Trophoblast cell (in vitro differentiated cells and primary cell): ENCODE measurements at regions not wholly inside any gene's neighbourhood (a gene's known extent, or its start where the extent isn't known, plus 50 kb on each side); places are given as distances from the start of the nearest gene placed in this dataset.

Experiments used
- DNase-seq, 2 donors: peaks; one replicate each; pipeline ENCODE4 v3.0.0-alpha.2; 2016
- H2AFZ ChIP-seq: 2 replicates; pipeline ENCODE4 v1.6.1; 2013; ENCODE audit warnings: low read length, moderate library complexity, mild to moderate bottlenecking; ENCODE audit not compliant: insufficient read depth, poor library complexity
- H2AK5ac ChIP-seq: 2 replicates; pipeline ENCODE4 v1.6.1; 2013; ENCODE audit warnings: mild to moderate bottlenecking, low read length
- H2BK120ac ChIP-seq: 2 replicates; pipeline ENCODE4 v1.6.1; 2013; ENCODE audit warnings: low read length, mild to moderate bottlenecking, moderate library complexity; ENCODE audit not compliant: insufficient read depth, poor library complexity
- H2BK12ac ChIP-seq: 2 replicates; pipeline ENCODE4 v1.6.1; 2013; ENCODE audit warnings: mild to moderate bottlenecking, low read length, moderate library complexity
- H2BK5ac ChIP-seq: 2 replicates; pipeline ENCODE4 v1.6.1; 2013; ENCODE audit warnings: low read length, low read depth, moderate library complexity, mild to moderate bottlenecking; ENCODE audit not compliant: poor library complexity
- H3K14ac ChIP-seq: 2 replicates; pipeline ENCODE4 v1.6.1; 2013; ENCODE audit warnings: mild to moderate bottlenecking, low read length
- H3K18ac ChIP-seq: 2 replicates; pipeline ENCODE4 v1.6.1; 2013; ENCODE audit warnings: mild to moderate bottlenecking, low read length
- H3K23ac ChIP-seq: 2 replicates; pipeline ENCODE4 v1.6.1; 2013; ENCODE audit warnings: low read length
- H3K27ac ChIP-seq: 2 replicates; pipeline ENCODE4 v1.5.1; 2013; ENCODE audit warnings: low read depth, mild to moderate bottlenecking, inconsistent platforms, low read length, moderate library complexity
- H3K27me3 ChIP-seq: 2 replicates; pipeline ENCODE4 v1.6.1; 2013; ENCODE audit warnings: inconsistent platforms, mild to moderate bottlenecking, low read length, moderate library complexity; ENCODE audit not compliant: insufficient read depth
- H3K36me3 ChIP-seq, 2 experiments: 1 replicate in 1 of 2; 2 replicates in 1 of 2; pipeline ENCODE4 v1.6.1; 2013; ENCODE audit warnings: low read length in 2 of 2, mild to moderate bottlenecking in 2 of 2, moderate library complexity in 1 of 2; ENCODE audit not compliant: insufficient read depth in 2 of 2, control insufficient read depth in 1 of 2
- H3K4ac ChIP-seq: 2 replicates; pipeline ENCODE4 v1.6.1; 2013; ENCODE audit warnings: low read depth, mild to moderate bottlenecking, low read length, moderate library complexity
- H3K4me1 ChIP-seq, 2 experiments: 1 replicate in 1 of 2; 2 replicates in 1 of 2; pipeline ENCODE4 v1.6.1; 2013; ENCODE audit warnings: low read length in 2 of 2, mild to moderate bottlenecking in 2 of 2, moderate library complexity in 1 of 2; ENCODE audit not compliant: insufficient read depth in 2 of 2, control insufficient read depth in 1 of 2
- H3K4me2 ChIP-seq: 2 replicates; pipeline ENCODE4 v1.6.1; 2013; ENCODE audit warnings: inconsistent platforms, mild to moderate bottlenecking, low read length, moderate library complexity
- H3K4me3 ChIP-seq: 2 replicates; pipeline ENCODE4 v1.5.1; 2013; ENCODE audit warnings: mild to moderate bottlenecking, low read depth, low read length, inconsistent platforms
- H3K79me1 ChIP-seq: one replicate; pipeline ENCODE4 v1.6.1; 2013; ENCODE audit warnings: low read length
- H3K79me2 ChIP-seq: 2 replicates; pipeline ENCODE4 v1.6.1; 2013; ENCODE audit warnings: low read length, mild to moderate bottlenecking; ENCODE audit not compliant: control insufficient read depth, insufficient read depth, poor library complexity
- H3K9ac ChIP-seq: 2 replicates; pipeline ENCODE4 v1.6.1; 2013; ENCODE audit warnings: mild to moderate bottlenecking, low read length
- H3K9me3 ChIP-seq: 2 replicates; pipeline ENCODE4 v1.6.1; 2013; ENCODE audit warnings: low read depth, mild to moderate bottlenecking, control low read depth, inconsistent platforms, low read length; ENCODE audit not compliant: insufficient read depth
- H4K12ac ChIP-seq: 2 replicates; pipeline ENCODE4 v1.6.1; 2013; ENCODE audit warnings: low read depth, mild to moderate bottlenecking, low read length, moderate library complexity
- H4K8ac ChIP-seq: 2 replicates; pipeline ENCODE4 v1.6.1; 2013; ENCODE audit warnings: low read depth, mild to moderate bottlenecking, low read length, moderate library complexity
- H4K91ac ChIP-seq: one replicate; pipeline ENCODE4 v1.6.1; 2013; ENCODE audit warnings: low read depth, mild to moderate bottlenecking, low read length, moderate library complexity
- WGBS: extraction: QIAGEN DNeasy Blood & Tissue Kit; methylation state at CpG from one replicate; pipeline ENCODE4 v1.1.7; 2013; ENCODE audit warnings: missing lambda C conversion rate; ENCODE audit not compliant: insufficient read length, insufficient coverage; ENCODE audit errors: extremely low coverage; 5-methylcytosine and 5-hydroxymethylcytosine counted together

DNA sequence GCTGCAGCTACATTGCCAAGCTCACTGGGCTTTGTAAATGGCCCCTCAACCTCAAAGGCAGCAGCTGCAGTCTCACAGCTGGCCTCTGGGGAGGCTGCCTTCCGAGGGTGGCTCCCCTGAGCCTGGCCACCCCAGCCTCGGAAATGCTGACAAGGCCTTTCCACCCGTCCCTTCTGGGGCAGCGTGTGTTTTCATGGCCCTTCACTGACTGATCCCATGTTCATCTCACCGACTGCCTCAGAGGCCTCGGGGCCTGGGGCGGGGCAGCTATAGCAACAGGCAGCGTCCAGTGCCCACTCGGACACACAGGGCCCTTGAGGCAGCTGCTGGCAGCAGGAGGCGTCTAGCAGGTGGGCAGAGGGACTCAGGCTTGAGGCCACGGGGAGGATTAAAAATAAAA lies 149.7 kb downstream of the GLI2 start:
- H3K4me2 ChIP-seq = no peak overlapping the region
- H2BK120ac ChIP-seq = no peak overlapping the region
- no peak overlapping the region for H3K9ac ChIP-seq
- H2AK5ac ChIP-seq = no peak overlapping the region
- H2BK5ac ChIP-seq = no peak overlapping the region
- no peak overlapping the region for H3K14ac ChIP-seq
- H3K23ac ChIP-seq = no peak overlapping the region
- no peak overlapping the region for H3K4ac ChIP-seq
- no peak overlapping the region for H3K18ac ChIP-seq
- no peaks in the 10 kb centered on the region for H3K9me3 ChIP-seq
- no peak overlapping the region for H3K27ac ChIP-seq
- no peaks in the 10 kb centered on the region for H3K79me1 ChIP-seq
- no peak overlapping the region for H3K4me3 ChIP-seq
- H3K27me3 ChIP-seq = no peaks in the 10 kb centered on the region
- H4K8ac ChIP-seq = no peak overlapping the region
- no peaks in the 10 kb centered on the region for H3K36me3 ChIP-seq
- no peaks in the 10 kb centered on the region for H3K4me1 ChIP-seq
- DNase-seq = no peak
- no peak overlapping the region for H2AFZ ChIP-seq
- H2BK12ac ChIP-seq = no peak overlapping the region
- H4K91ac ChIP-seq = no peak overlapping the region
- H4K12ac ChIP-seq = no peak overlapping the region
- no peaks in the 10 kb centered on the region for H3K79me2 ChIP-seq
- WGBS = no CpG with 5 or more reads among the region's 11 CpGs

DNA sequence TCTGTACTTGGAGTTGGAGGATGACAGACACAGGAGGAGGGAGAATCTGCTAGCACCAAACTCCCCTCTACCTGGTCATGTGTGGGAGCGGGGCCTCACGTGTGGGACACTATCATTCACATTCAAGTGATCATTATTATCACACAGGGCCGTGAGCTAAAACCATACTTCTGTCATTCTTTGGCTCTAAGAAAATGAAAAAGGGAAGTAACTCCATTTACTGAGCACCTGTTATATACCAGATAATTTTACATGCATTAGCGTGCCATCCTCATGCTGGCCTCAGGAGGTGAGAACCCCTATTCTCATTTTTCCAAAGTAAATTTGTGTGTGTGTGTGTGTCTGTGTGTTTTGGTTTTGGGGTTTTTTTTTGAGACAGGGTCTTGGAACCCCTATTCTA lies 150.1 kb downstream of the GLI2 start:
- no CpG with 5 or more reads among the region's 4 CpGs for WGBS
- no peak for DNase-seq
- Histone ChIP-seq H2BK5ac (no peak overlapping the region), H3K27me3 (no peaks in the 10 kb centered on the region), H4K91ac (no peak overlapping the region), H3K23ac (no peak overlapping the region), H3K27ac (no peak overlapping the region), H4K8ac (no peak overlapping the region), H3K4ac (no peak overlapping the region), H3K4me2 (no peak overlapping the region), H3K36me3 (no peaks in the 10 kb centered on the region), H2AK5ac (no peak overlapping the region), H3K4me1 (no peaks in the 10 kb centered on the region), H2BK12ac (no peak overlapping the region), H3K9ac (no peak overlapping the region), H3K18ac (no peak overlapping the region), H3K79me1 (no peaks in the 10 kb centered on the region), H3K9me3 (no peaks in the 10 kb centered on the region), H4K12ac (no peak overlapping the region), H2AFZ (no peak overlapping the region), H3K14ac (no peak overlapping the region), H3K79me2 (no peaks in the 10 kb centered on the region), H3K4me3 (no peak overlapping the region), H2BK120ac (no peak overlapping the region)

DNA sequence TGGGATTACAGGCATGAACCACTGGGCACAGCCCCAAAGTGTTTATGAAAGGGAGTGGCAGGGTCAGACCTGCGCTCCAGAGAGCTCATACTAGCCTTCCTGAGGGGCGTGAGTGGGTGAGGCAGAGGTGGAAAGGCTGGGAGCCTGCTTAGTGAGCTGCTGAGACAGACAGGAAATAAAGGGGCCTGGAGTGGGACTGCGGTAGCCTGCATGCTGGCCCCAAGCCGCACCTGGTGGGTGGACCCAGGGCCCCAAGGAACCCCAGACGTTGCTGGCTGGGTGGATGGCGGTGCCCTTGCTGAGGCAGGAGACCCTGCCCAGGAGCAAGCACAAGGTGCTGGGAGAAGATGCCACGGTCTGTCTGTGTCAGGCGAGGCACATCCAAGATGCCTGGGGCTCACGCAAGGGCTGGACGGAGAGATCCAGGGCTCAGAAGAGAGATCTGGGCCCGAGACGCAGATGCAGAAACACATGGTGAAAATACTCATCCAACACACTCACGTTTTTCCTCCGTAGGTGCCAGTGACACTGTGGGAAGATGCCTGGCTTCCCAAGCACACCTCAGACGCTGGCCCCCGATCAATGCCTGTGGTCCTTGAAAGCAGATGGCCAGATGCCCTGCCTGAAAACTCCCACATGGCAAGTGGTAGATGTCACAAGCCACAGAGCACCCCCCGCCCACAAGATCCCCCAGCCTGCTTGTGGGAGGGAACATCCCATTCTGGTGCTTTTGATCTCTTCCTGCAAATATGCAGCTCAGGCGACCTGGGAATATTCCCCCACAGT lies 151.1 kb downstream of the GLI2 start:
- H4K12ac ChIP-seq = no peak overlapping the region
- H2AK5ac ChIP-seq = no peak overlapping the region
- no peak overlapping the region for H4K91ac ChIP-seq
- H2AFZ ChIP-seq = no peak overlapping the region
- no peaks in the 10 kb centered on the region for H3K79me2 ChIP-seq
- H3K79me1 ChIP-seq = no peaks in the 10 kb centered on the region
- no peak overlapping the region for H2BK12ac ChIP-seq
- no peak overlapping the region for H2BK120ac ChIP-seq
- no peak overlapping the region for H2BK5ac ChIP-seq
- no peak overlapping the region for H3K27ac ChIP-seq
- no peak overlapping the region for H3K14ac ChIP-seq
- no CpG with 5 or more reads among the region's 18 CpGs for WGBS
- H3K9ac ChIP-seq = no peak overlapping the region
- no peak overlapping the region for H3K23ac ChIP-seq
- no peaks in the 10 kb centered on the region for H3K36me3 ChIP-seq
- H3K4ac ChIP-seq = no peak overlapping the region
- no peak overlapping the region for H3K4me3 ChIP-seq
- H3K4me1 ChIP-seq = no peaks in the 10 kb centered on the region
- no peak overlapping the region for H3K18ac ChIP-seq
- no peaks in the 10 kb centered on the region for H3K27me3 ChIP-seq
- no peak for DNase-seq
- H4K8ac ChIP-seq = no peak overlapping the region
- no peaks in the 10 kb centered on the region for H3K9me3 ChIP-seq
- no peak overlapping the region for H3K4me2 ChIP-seq

DNA sequence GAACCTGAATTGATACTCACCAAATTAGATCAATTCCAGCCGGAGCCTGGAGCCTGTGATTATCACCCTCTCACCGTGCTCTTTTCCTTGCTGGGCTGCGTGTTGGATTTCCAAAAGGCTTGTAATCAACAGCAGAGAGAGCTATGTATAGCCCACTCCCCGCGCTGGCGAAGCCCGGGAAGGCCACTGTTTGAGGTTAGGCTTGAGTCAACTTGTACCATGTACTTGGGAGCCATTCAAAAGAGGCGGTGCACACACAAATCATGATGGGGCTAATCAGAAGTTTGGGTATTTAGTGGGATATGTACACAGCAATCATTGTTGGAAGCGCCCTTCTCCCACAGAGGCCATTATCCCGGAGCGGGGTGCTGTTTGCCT lies 151.6 kb downstream of the GLI2 start:
- Histone ChIP-seq H3K23ac (no peak overlapping the region), H4K12ac (no peak overlapping the region), H4K91ac (no peak overlapping the region), H3K79me2 (no peaks in the 10 kb centered on the region), H2BK120ac (no peak overlapping the region), H3K4ac (no peak overlapping the region), H3K9me3 (no peaks in the 10 kb centered on the region), H4K8ac (no peak overlapping the region), H3K36me3 (no peaks in the 10 kb centered on the region), H2AK5ac (no peak overlapping the region), H3K79me1 (no peaks in the 10 kb centered on the region), H2BK12ac (no peak overlapping the region), H3K9ac (no peak overlapping the region), H3K4me3 (no peak overlapping the region), H3K27me3 (no peaks in the 10 kb centered on the region), H3K4me1 (no peaks in the 10 kb centered on the region), H3K14ac (no peak overlapping the region), H2AFZ (no peak overlapping the region), H3K4me2 (no peak overlapping the region), H2BK5ac (no peak overlapping the region), H3K18ac (no peak overlapping the region), H3K27ac (no peak overlapping the region)
- DNase-seq = no peak
- no CpG with 5 or more reads among the region's 11 CpGs for WGBS
